Esophagus squamous epithelium (tissue), 4 donors: ENCODE measurements at regions not wholly inside any gene's neighbourhood (a gene's known extent, or its start where the extent isn't known, plus 50 kb on each side); places are given as distances from the start of the nearest gene placed in this dataset.

Experiments
- POLR2A ChIP-seq, 4 donors: fragments of 450-650 bp; IDR thresholded peaks; one replicate each; pipeline ENCODE4 v1.6.1; 2017; ENCODE audit warnings: antibody characterized with exemption in 4 of 4, mild to moderate bottlenecking in 4 of 4, moderate library complexity in 3 of 4
- TF ChIP-seq, protein P1 (sequence below), 6 experiments: fragments of 450-650 bp in 4 of 6; fragments of 200-600 bp in 2 of 6; sonication (generic) in 2 of 6; IDR thresholded peaks; one replicate each; pipeline ENCODE4 v1.5.1; 2016 to 2019; ENCODE audit warnings: antibody characterized with exemption in 6 of 6, mild to moderate bottlenecking in 4 of 6, moderate library complexity in 4 of 6

- TF ChIP-seq POLR2A (IDR thresholded peaks at IDR 0.05) = no peak
- TF ChIP-seq, protein P1, sequence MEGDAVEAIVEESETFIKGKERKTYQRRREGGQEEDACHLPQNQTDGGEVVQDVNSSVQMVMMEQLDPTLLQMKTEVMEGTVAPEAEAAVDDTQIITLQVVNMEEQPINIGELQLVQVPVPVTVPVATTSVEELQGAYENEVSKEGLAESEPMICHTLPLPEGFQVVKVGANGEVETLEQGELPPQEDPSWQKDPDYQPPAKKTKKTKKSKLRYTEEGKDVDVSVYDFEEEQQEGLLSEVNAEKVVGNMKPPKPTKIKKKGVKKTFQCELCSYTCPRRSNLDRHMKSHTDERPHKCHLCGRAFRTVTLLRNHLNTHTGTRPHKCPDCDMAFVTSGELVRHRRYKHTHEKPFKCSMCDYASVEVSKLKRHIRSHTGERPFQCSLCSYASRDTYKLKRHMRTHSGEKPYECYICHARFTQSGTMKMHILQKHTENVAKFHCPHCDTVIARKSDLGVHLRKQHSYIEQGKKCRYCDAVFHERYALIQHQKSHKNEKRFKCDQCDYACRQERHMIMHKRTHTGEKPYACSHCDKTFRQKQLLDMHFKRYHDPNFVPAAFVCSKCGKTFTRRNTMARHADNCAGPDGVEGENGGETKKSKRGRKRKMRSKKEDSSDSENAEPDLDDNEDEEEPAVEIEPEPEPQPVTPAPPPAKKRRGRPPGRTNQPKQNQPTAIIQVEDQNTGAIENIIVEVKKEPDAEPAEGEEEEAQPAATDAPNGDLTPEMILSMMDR (IDR thresholded peaks at IDR 0.05) = no peak
These were observed 332.4 kb upstream of the PRDM1 start for GRCh38 chr6:105753620-105754211.
